GM23338 (cell line): ENCODE measurements at regions not wholly inside any gene's neighbourhood (a gene's known extent, or its start where the extent isn't known, plus 50 kb on each side); places are given as distances from the start of the nearest gene placed in this dataset.

Experiments used
- ATAC-seq: fragments of 200-7000 bp; cut with Tn5 transposase; 3 replicates; pipeline ENCODE4 v1.9.1; 2020
- DNase-seq: peaks from one replicate; pipeline ENCODE4 v3.0.0-alpha.2; 2015; ENCODE audit warnings: low spot score
- H2AFZ ChIP-seq: fragments of 200-600 bp; sonication (generic); 2 replicates; pipeline ENCODE4 v1.8.0; 2016; ENCODE audit warnings: antibody characterized with exemption, mild to moderate bottlenecking, moderate library complexity
- H3F3A ChIP-seq: fragments of 200-600 bp; sonication (generic); replicated peaks from 2 replicates; pipeline ENCODE4 v1.8.0; 2017; ENCODE audit warnings: antibody characterized with exemption, mixed run types, low read depth
- H3K27ac ChIP-seq: fragments of 200-600 bp; sonication (generic); 2 replicates; pipeline ENCODE4 v1.6.1; 2016; ENCODE audit warnings: low read depth
- H3K27me3 ChIP-seq: fragments of 200-600 bp; sonication (generic); 2 replicates; pipeline ENCODE4 v1.8.0; 2016; ENCODE audit warnings: mild to moderate bottlenecking, mixed run types, moderate library complexity; ENCODE audit not compliant: insufficient read depth
- H3K36me3 ChIP-seq: fragments of 200-600 bp; sonication (generic); 2 replicates; pipeline ENCODE4 v1.8.0; 2016; ENCODE audit warnings: mild to moderate bottlenecking; ENCODE audit not compliant: insufficient read depth
- H3K4me1 ChIP-seq: fragments of 200-600 bp; sonication (generic); 2 replicates; pipeline ENCODE4 v1.8.0; 2016; ENCODE audit warnings: mild to moderate bottlenecking, moderate library complexity; ENCODE audit not compliant: insufficient read depth
- H3K4me2 ChIP-seq: fragments of 200-600 bp; sonication (generic); 2 replicates; pipeline ENCODE4 v1.7.1; 2017; ENCODE audit warnings: mixed run types
- H3K4me3 ChIP-seq: fragments of 200-600 bp; sonication (generic); 2 replicates; pipeline ENCODE4 v1.6.1; 2016; ENCODE audit warnings: mixed run types
- H3K79me2 ChIP-seq: fragments of 200-600 bp; sonication (generic); replicated peaks from 2 replicates; pipeline ENCODE4 v1.8.0; 2017; ENCODE audit warnings: mild to moderate bottlenecking; ENCODE audit not compliant: insufficient read depth
- H3K9me2 ChIP-seq: fragments of 200-600 bp; sonication (generic); 2 replicates; pipeline ENCODE4 v1.8.0; 2017; ENCODE audit not compliant: insufficient read depth
- H4K20me1 ChIP-seq: fragments of 200-600 bp; sonication (generic); replicated peaks from 2 replicates; pipeline ENCODE4 v1.8.0; 2017; ENCODE audit warnings: mild to moderate bottlenecking; ENCODE audit not compliant: insufficient read depth
- H3K27ac Mint-ChIP-seq: 2 replicates; pipeline ENCODE4 v1.8.0; 2020; ENCODE audit warnings: inconsistent platforms, mild to moderate bottlenecking, moderate library complexity, mixed read lengths
- H3K27me3 Mint-ChIP-seq: 3 replicates; pipeline ENCODE4 v1.8.0; 2022; ENCODE audit warnings: low read depth, mild to moderate bottlenecking, moderate library complexity, mixed read lengths, inconsistent platforms; ENCODE audit not compliant: insufficient read depth, poor library complexity
- H3K36me3 Mint-ChIP-seq: 3 replicates; pipeline ENCODE4 v1.8.0; 2021; ENCODE audit warnings: low read depth, mild to moderate bottlenecking, inconsistent platforms, moderate library complexity, mixed read lengths
- H3K4me1 Mint-ChIP-seq: 3 replicates; pipeline ENCODE4 v1.8.0; 2020; ENCODE audit warnings: mild to moderate bottlenecking, inconsistent platforms, mixed read lengths
- H3K4me3 Mint-ChIP-seq: 3 replicates; pipeline ENCODE4 v1.8.0; 2021; ENCODE audit warnings: moderate library complexity, mild to moderate bottlenecking, inconsistent platforms, mixed read lengths
- H3K9me3 Mint-ChIP-seq: 3 replicates; pipeline ENCODE4 v1.8.0; 2020; ENCODE audit warnings: moderate library complexity, mild to moderate bottlenecking, inconsistent platforms, mixed read lengths
- CREB1 ChIP-seq: fragments of 250-450 bp; sonication (Bioruptor Pico); IDR thresholded peaks from 2 replicates; pipeline ENCODE4 v1.5.0; 2020; ENCODE audit warnings: low read depth, mild to moderate bottlenecking, moderate library complexity
- CTCF ChIP-seq, 2 experiments: fragments of 200-600 bp in 1 of 2; sonication (generic) in 1 of 2; conservative IDR thresholded peaks; 2 replicates each; pipeline versions ENCODE4 v1.5.1 to v1.6.1; 2016 to 2017; ENCODE audit warnings: antibody characterized with exemption in 2 of 2, low read depth in 2 of 2, mild to moderate bottlenecking in 2 of 2, moderate library complexity in 1 of 2
- EZH2 ChIP-seq: fragments of 200-600 bp; sonication (generic); IDR thresholded peaks from one replicate; pipeline ENCODE4 v1.8.0; 2017; ENCODE audit warnings: antibody characterized with exemption, mild to moderate bottlenecking, low read depth; ENCODE audit not compliant: unreplicated experiment
- EZH2phosphoT487 ChIP-seq: fragments of 200-600 bp; sonication (generic); IDR thresholded peaks from one replicate; pipeline ENCODE4 v1.8.1; 2018; ENCODE audit warnings: antibody characterized with exemption; ENCODE audit not compliant: unreplicated experiment
- JUNB ChIP-seq: IDR thresholded peaks from one replicate; pipeline ENCODE4 v1.6.1; 2016; ENCODE audit warnings: antibody characterized with exemption; ENCODE audit not compliant: unreplicated experiment
- NANOG ChIP-seq: IDR thresholded peaks from 2 replicates; pipeline ENCODE4 v1.6.1; 2016; ENCODE audit warnings: antibody characterized with exemption, borderline replicate concordance
- REST ChIP-seq: IDR thresholded peaks from one replicate; pipeline ENCODE4 v1.6.1; 2018; ENCODE audit warnings: antibody characterized with exemption; ENCODE audit not compliant: unreplicated experiment
- STAT1 ChIP-seq: IDR thresholded peaks from one replicate; pipeline ENCODE4 v1.6.1; 2016; ENCODE audit warnings: antibody characterized with exemption; ENCODE audit not compliant: unreplicated experiment
- ZNF114 ChIP-seq: fragments of 250-450 bp; sonication (Bioruptor Pico); IDR thresholded peaks from 2 replicates; pipeline ENCODE4 v1.5.0; 2020; ENCODE audit warnings: mild to moderate bottlenecking, moderate library complexity
- ZNF331 ChIP-seq: fragments of 250-450 bp; sonication (Bioruptor Pico); IDR thresholded peaks from 2 replicates; pipeline ENCODE4 v1.5.0; 2020; ENCODE audit warnings: low read depth, mild to moderate bottlenecking, moderate library complexity
- ZNF462 ChIP-seq: fragments of 250-450 bp; sonication (Bioruptor Pico); IDR thresholded peaks from 2 replicates; pipeline ENCODE4 v1.5.0; 2020; ENCODE audit warnings: mild to moderate bottlenecking, moderate library complexity

- TF ChIP-seq STAT1 (no peak), CTCF (conservative IDR thresholded peaks at IDR 0.05; ENCODE audit: low read depth in 2 of 2) (no peak), NANOG (no peak), EZH2phosphoT487 (no peak), ZNF462 (CRISPR knock-in tag) (no peak), JUNB (no peak), EZH2 (no peak), REST (no peak), ZNF114 (CRISPR knock-in tag) (no peak), CREB1 (CRISPR knock-in tag) (no peak), ZNF331 (CRISPR knock-in tag) (no peak)
- no peaks in the 10 kb centered on the region for H3K36me3 Mint-ChIP-seq
- H3K36me3 ChIP-seq: no peaks in the 10 kb centered on the region
These were observed 284.6 kb downstream of the SP3 start for GRCh38 chr2:173680574-173680973.

More at GRCh38 chr2:173680574-173680973, 284.6 kb downstream of the SP3 start:
- H3K27me3 Mint-ChIP-seq: no peaks in the 10 kb centered on the region
- peaks cover 13% of the 10 kb centered on the region for H3K4me1 Mint-ChIP-seq
- Histone ChIP-seq H3F3A (no peaks in the 10 kb centered on the region), H3K4me3 (no peak overlapping the region), H3K27ac (no peak overlapping the region), H3K27me3 (no peaks in the 10 kb centered on the region), H3K4me2 (no peak overlapping the region), H2AFZ (no peak overlapping the region), H3K79me2 (no peaks in the 10 kb centered on the region), H4K20me1 (no peaks in the 10 kb centered on the region), H3K4me1 (no peaks in the 10 kb centered on the region), H3K9me2 (no peaks in the 10 kb centered on the region)
- no peak for DNase-seq
- no peak for ATAC-seq
- H3K27ac Mint-ChIP-seq: no peak overlapping the region
- H3K9me3 Mint-ChIP-seq: no peaks in the 10 kb centered on the region
- no peak overlapping the region for H3K4me3 Mint-ChIP-seq
